Heart left ventricle (tissue), 13 donors: ENCODE measurements at regions not wholly inside any gene's neighbourhood (a gene's known extent, or its start where the extent isn't known, plus 50 kb on each side); places are given as distances from the start of the nearest gene placed in this dataset.

Source experiments
- POLR2A ChIP-seq, 2 donors: fragments of 450-650 bp; IDR thresholded peaks; one replicate each; pipeline ENCODE4 v1.6.1; 2017; ENCODE audit warnings: antibody characterized with exemption in 2 of 2, mild to moderate bottlenecking in 2 of 2, moderate library complexity in 2 of 2
- TF ChIP-seq, protein P1 (sequence below), 12 donors: fragments of 200-600 bp; sonication (generic) in 4 of 12; IDR thresholded peaks; one replicate each; pipeline versions ENCODE4 v1.5.0 to v1.8.0; 2018 to 2022; ENCODE audit warnings: antibody characterized with exemption in 12 of 12, mild to moderate bottlenecking in 5 of 12
- donor health status: ischemic (EF 13 %, LVEDD 7.1; RV severe dilation, severe dysfunction).
- donor health status: DM: no; HTN: yes; CAD: no.
- donor health status: DM: no; HTN: no; CAD: no.
- donor health status: ischemic (EF 25% LVEDD 6.9; RV normal size, moderate dysfunction).
- donor health status: ischemic (EF 25% LVEDD 5.7; RV mildly dilated, moderate dysfunction).
- donor health status: ischemic (EF 35%, LVEDD 5.7; RV mildly dilated, moderate dysfunction).
- donor health status: nonischemic (EF 11% LVEDD 7.7; RV severe dilation, severe dysfunction).
- donor health status: DM: yes; HTN: yes; CAD: no.
- donor health status: PGD.
- donor health status: ischemic (EF 29% LVEDD 5.4; RV normal size, mild dysfunction).
- donor health status: nonischemic (EF 23%, LVEDD 6.1; RV moderate dilation, normal function).

- TF ChIP-seq, protein P1, sequence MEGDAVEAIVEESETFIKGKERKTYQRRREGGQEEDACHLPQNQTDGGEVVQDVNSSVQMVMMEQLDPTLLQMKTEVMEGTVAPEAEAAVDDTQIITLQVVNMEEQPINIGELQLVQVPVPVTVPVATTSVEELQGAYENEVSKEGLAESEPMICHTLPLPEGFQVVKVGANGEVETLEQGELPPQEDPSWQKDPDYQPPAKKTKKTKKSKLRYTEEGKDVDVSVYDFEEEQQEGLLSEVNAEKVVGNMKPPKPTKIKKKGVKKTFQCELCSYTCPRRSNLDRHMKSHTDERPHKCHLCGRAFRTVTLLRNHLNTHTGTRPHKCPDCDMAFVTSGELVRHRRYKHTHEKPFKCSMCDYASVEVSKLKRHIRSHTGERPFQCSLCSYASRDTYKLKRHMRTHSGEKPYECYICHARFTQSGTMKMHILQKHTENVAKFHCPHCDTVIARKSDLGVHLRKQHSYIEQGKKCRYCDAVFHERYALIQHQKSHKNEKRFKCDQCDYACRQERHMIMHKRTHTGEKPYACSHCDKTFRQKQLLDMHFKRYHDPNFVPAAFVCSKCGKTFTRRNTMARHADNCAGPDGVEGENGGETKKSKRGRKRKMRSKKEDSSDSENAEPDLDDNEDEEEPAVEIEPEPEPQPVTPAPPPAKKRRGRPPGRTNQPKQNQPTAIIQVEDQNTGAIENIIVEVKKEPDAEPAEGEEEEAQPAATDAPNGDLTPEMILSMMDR (IDR thresholded peaks at IDR 0.05) = no peak
- no peak for TF ChIP-seq POLR2A (IDR thresholded peaks at IDR 0.05)
Measured at GRCh38 chr10:4768416-4768815, 57.6 kb upstream of the AKR1E2 start.
